ENCODE measurements at regions not wholly inside any gene's neighbourhood (a gene's known extent, or its start where the extent isn't known, plus 50 kb on each side); places are given as distances from the start of the nearest gene placed in this dataset.

- no peak for DNase-seq (ENCODE audit: low spot score)
- TF ChIP-seq CTCF (IDR thresholded peaks at IDR 0.05; ENCODE audit: extremely low read depth, insufficient read depth, missing control alignments), result no peak
- in situ Hi-C loops (cut with MboI; ENCODE audit: low pct_unique_long_range_greater_than_20kb, low sequenced_read_pairs, unreplicated experiment), result loop anchor here (25.0 kb wide), 1 partner anchor 1237 kb away; no protein-coding TSS in a partner anchor
These were observed 230.5 kb downstream of the IDS start for GRCh38 chrX:149274516-149275105.

- no peak for TF ChIP-seq CTCF (IDR thresholded peaks at IDR 0.05; ENCODE audit: extremely low read depth, insufficient read depth, missing control alignments)
- in situ Hi-C loops (cut with MboI; ENCODE audit: low pct_unique_long_range_greater_than_20kb, low sequenced_read_pairs, unreplicated experiment), result no loop called here
- DNase-seq (ENCODE audit: low spot score), result no peak
These were observed 232.2 kb downstream of the IDS start for GRCh38 chrX:149272690-149273463.

GRCh38 chrX:149267878-149268813 is 237.0 kb downstream of the IDS start:
- in situ Hi-C loops (cut with MboI; ENCODE audit: low pct_unique_long_range_greater_than_20kb, low sequenced_read_pairs, unreplicated experiment), result no loop called here
- no peak for DNase-seq (ENCODE audit: low spot score)
- TF ChIP-seq CTCF (IDR thresholded peaks at IDR 0.05; ENCODE audit: extremely low read depth, insufficient read depth, missing control alignments), result no peak

GRCh38 chrX:149262086-149262485 is 243.0 kb downstream of the IDS start:
- in situ Hi-C loops (cut with MboI; ENCODE audit: low pct_unique_long_range_greater_than_20kb, low sequenced_read_pairs, unreplicated experiment), result no loop called here
- TF ChIP-seq CTCF (IDR thresholded peaks at IDR 0.05; ENCODE audit: extremely low read depth, insufficient read depth, missing control alignments), result no peak
- no peak for DNase-seq (ENCODE audit: low spot score)

GRCh38 chrX:149259241-149259640 is 245.9 kb downstream of the IDS start:
- TF ChIP-seq CTCF (IDR thresholded peaks at IDR 0.05; ENCODE audit: extremely low read depth, insufficient read depth, missing control alignments), result no peak
- in situ Hi-C loops (cut with MboI; ENCODE audit: low pct_unique_long_range_greater_than_20kb, low sequenced_read_pairs, unreplicated experiment), result no loop called here
- DNase-seq (ENCODE audit: low spot score), result no peak

- in situ Hi-C loops (cut with MboI; ENCODE audit: low pct_unique_long_range_greater_than_20kb, low sequenced_read_pairs, unreplicated experiment), result no loop called here
- TF ChIP-seq CTCF (IDR thresholded peaks at IDR 0.05; ENCODE audit: extremely low read depth, insufficient read depth, missing control alignments), result no peak
- DNase-seq (ENCODE audit: low spot score), result no peak
These were observed 249.2 kb downstream of the IDS start for GRCh38 chrX:149255860-149256259.
